ENCODE measurements at regions not wholly inside any gene's neighbourhood (a gene's known extent, or its start where the extent isn't known, plus 50 kb on each side); places are given as distances from the start of the nearest gene placed in this dataset.
A peak's percentile ranks its signal among the peaks of the same experiment; 100 is the strongest.

DNA sequence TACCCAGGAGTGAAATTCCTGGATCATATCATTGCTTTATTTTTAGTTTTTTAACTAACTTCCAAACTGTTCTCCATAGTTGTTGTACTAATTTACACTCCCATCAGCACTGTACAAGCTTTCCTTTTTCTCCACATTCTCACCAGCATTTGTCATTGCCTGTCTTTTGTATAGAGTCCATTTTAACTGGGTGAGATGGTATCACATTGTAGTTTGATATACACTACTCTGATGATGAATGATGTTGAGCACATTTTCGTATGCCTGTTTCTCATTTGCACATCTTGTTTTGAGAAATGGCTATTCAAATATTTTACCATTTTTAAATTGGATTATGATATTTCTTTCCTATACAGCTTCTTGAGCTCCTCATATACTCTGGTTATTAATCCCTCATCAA lies 1586.6 kb downstream of the SI start:
- TF ChIP-seq CTCF (IDR thresholded peaks at IDR 0.05; ENCODE audit: control insufficient read depth, insufficient read depth, low read depth, low read length, missing control alignments): no peak
- H3K4me3 ChIP-seq (ENCODE audit: control insufficient read depth, low read depth, low read length): no peak overlapping the region
- DNase-seq (ENCODE audit: low read depth): no peak

- no peak overlapping the region for H3K4me3 ChIP-seq (ENCODE audit: control insufficient read depth, low read depth, low read length)
- TF ChIP-seq CTCF (IDR thresholded peaks at IDR 0.05; ENCODE audit: control insufficient read depth, insufficient read depth, low read depth, low read length, missing control alignments): peak; percentile 37
- DNase-seq (ENCODE audit: low read depth): no peak
These were observed 1588.2 kb downstream of the SI start for GRCh38 chr3:163490119-163490518.

DNA sequence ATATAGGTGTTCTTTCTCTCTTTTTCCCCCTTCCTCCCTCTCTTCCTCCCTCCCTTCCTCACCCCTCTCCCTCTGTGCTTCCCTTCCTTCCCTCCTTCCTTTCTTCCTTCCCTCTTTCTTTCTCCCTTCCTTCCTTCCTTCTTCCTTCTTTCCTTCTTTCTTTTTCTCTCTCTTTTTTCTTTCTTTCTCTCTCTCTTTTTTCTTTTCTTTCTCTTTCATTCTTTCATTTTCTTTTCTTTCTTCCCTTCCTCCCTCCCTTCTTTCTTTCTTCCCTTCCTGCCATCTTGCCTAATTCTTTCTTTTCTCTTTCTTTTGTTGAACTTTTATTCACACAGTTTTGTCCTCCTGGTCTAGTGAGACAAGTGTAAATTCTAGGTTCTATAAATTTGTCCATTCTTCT lies 1595.6 kb downstream of the SI start:
- no peak overlapping the region for H3K4me3 ChIP-seq (ENCODE audit: control insufficient read depth, low read depth, low read length)
- no peak for TF ChIP-seq CTCF (IDR thresholded peaks at IDR 0.05; ENCODE audit: control insufficient read depth, insufficient read depth, low read depth, low read length, missing control alignments)
- no peak for DNase-seq (ENCODE audit: low read depth)

- DNase-seq (ENCODE audit: low read depth): no peak
- TF ChIP-seq CTCF (IDR thresholded peaks at IDR 0.05; ENCODE audit: control insufficient read depth, insufficient read depth, low read depth, low read length, missing control alignments): no peak
- no peak overlapping the region for H3K4me3 ChIP-seq (ENCODE audit: control insufficient read depth, low read depth, low read length)
These were observed 1596.6 kb downstream of the SI start for GRCh38 chr3:163481738-163482137.

DNA sequence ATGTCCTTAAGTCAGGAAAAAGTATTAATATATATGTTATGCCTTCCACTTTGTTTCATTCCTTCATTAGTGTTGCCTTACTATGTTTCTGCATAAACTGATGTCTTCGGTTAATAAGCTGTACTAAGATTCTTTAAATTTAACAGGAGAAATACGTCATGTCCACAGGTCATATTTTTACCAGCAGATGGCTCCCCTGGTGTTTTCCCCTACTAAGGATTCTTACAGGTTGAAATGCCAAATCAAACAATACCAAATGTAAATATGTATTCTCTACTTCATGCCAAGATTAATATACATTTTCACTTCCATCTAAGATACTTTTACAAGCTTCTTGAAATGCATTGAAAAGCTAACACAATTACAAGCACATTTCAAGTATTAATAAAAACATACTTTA lies 1602.1 kb downstream of the SI start:
- no peak for TF ChIP-seq CTCF (IDR thresholded peaks at IDR 0.05; ENCODE audit: control insufficient read depth, insufficient read depth, low read depth, low read length, missing control alignments)
- DNase-seq (ENCODE audit: low read depth): no peak

GRCh38 chr3:163474766-163475165 lies 1603.5 kb downstream of the SI start:
- no peak for TF ChIP-seq CTCF (IDR thresholded peaks at IDR 0.05; ENCODE audit: control insufficient read depth, insufficient read depth, low read depth, low read length, missing control alignments)
- no peak for DNase-seq (ENCODE audit: low read depth)

More for the DNA sequence above, 1602.1 kb downstream of the SI start:
- no peak overlapping the region for H3K4me3 ChIP-seq (ENCODE audit: control insufficient read depth, low read depth, low read length)

More at GRCh38 chr3:163474766-163475165, 1603.5 kb downstream of the SI start:
- H3K4me3 ChIP-seq (ENCODE audit: control insufficient read depth, low read depth, low read length): no peak overlapping the region
